Liver (tissue), 8 donors: ENCODE measurements at regions not wholly inside any gene's neighbourhood (a gene's known extent, or its start where the extent isn't known, plus 50 kb on each side); places are given as distances from the start of the nearest gene placed in this dataset.

Source experiments
- DNase-seq: peaks from one replicate; pipeline ENCODE4 v3.0.0-alpha.2; 2017; ENCODE audit warnings: low spot score
- H3K27ac ChIP-seq, 2 donors: one replicate each; pipeline ENCODE4 v1.7.0; 2013; ENCODE audit warnings: inconsistent platforms in 2 of 2, low read length in 2 of 2, control low read depth in 1 of 2, low read depth in 1 of 2, mild to moderate bottlenecking in 1 of 2
- H3K27me3 ChIP-seq, 4 donors: one replicate each; pipeline versions ENCODE4 v1.6.1 to v1.7.0; 2013; ENCODE audit warnings: low read length in 3 of 4, inconsistent platforms in 1 of 4, mild to moderate bottlenecking in 1 of 4, moderate library complexity in 1 of 4; ENCODE audit not compliant: control insufficient read depth in 4 of 4, insufficient read depth in 4 of 4
- H3K36me3 ChIP-seq, 4 donors: one replicate each; pipeline versions ENCODE4 v1.6.1 to v1.7.0; 2013; ENCODE audit warnings: low read length in 3 of 4, mild to moderate bottlenecking in 3 of 4, low read depth in 1 of 4, moderate library complexity in 1 of 4; ENCODE audit not compliant: control insufficient read depth in 4 of 4, insufficient read depth in 3 of 4
- H3K4me1 ChIP-seq, 4 donors: one replicate each; pipeline versions ENCODE4 v1.6.1 to v1.7.0; 2013; ENCODE audit warnings: low read length in 3 of 4, mild to moderate bottlenecking in 3 of 4, moderate library complexity in 1 of 4; ENCODE audit not compliant: control insufficient read depth in 4 of 4, insufficient read depth in 4 of 4
- H3K4me3 ChIP-seq, 3 donors: one replicate each; pipeline versions ENCODE4 v1.6.1 to v1.7.0; 2013; ENCODE audit warnings: low read length in 3 of 3, control low read depth in 1 of 3, low read depth in 1 of 3, mild to moderate bottlenecking in 1 of 3
- H3K9ac ChIP-seq, 2 donors: one replicate each; pipeline ENCODE4 v1.7.0; 2013; ENCODE audit warnings: low read length in 2 of 2, mild to moderate bottlenecking in 2 of 2, moderate library complexity in 2 of 2, control low read depth in 1 of 2, low read depth in 1 of 2
- H3K9me3 ChIP-seq, 4 donors: one replicate each; pipeline versions ENCODE4 v1.6.1 to v1.7.0; 2013; ENCODE audit warnings: low read length in 3 of 4; ENCODE audit not compliant: control insufficient read depth in 4 of 4
- FOXA1 ChIP-seq: IDR thresholded peaks from 2 replicates; pipeline ENCODE4 v1.6.1; 2016; ENCODE audit warnings: antibody characterized with exemption
- FOXA2 ChIP-seq: IDR thresholded peaks from 2 replicates; pipeline ENCODE4 v1.6.1; 2016; ENCODE audit warnings: antibody characterized with exemption
- GABPA ChIP-seq, 2 donors: IDR thresholded peaks in 1 of 2; conservative IDR thresholded peaks in 1 of 2; 2 replicates each; pipeline ENCODE4 v1.6.1; 2016; ENCODE audit warnings: antibody characterized with exemption in 2 of 2, mild to moderate bottlenecking in 1 of 2, moderate library complexity in 1 of 2
- HNF4A ChIP-seq, 2 donors: conservative IDR thresholded peaks; 2 replicates each; pipeline ENCODE4 v1.6.1; 2016; ENCODE audit warnings: antibody characterized with exemption in 2 of 2, mild to moderate bottlenecking in 2 of 2
- HNF4G ChIP-seq: IDR thresholded peaks from 2 replicates; pipeline ENCODE4 v1.6.1; 2016; ENCODE audit warnings: antibody characterized with exemption
- JUND ChIP-seq, 2 donors: IDR thresholded peaks; 2 replicates each; pipeline ENCODE4 v1.6.1; 2016; ENCODE audit warnings: antibody characterized with exemption in 2 of 2
- NR2F2 ChIP-seq: IDR thresholded peaks from 2 replicates; pipeline ENCODE4 v1.6.1; 2016; ENCODE audit warnings: antibody characterized with exemption
- RAD21 ChIP-seq, 2 donors: IDR thresholded peaks; 2 replicates each; pipeline ENCODE4 v1.6.1; 2016; ENCODE audit warnings: antibody characterized with exemption in 2 of 2, mild to moderate bottlenecking in 2 of 2
- REST ChIP-seq: IDR thresholded peaks from 2 replicates; pipeline ENCODE4 v1.6.1; 2016; ENCODE audit warnings: antibody characterized with exemption, mild to moderate bottlenecking
- SP1 ChIP-seq: IDR thresholded peaks from 2 replicates; pipeline ENCODE4 v1.6.1; 2018; ENCODE audit warnings: antibody characterized with exemption, mild to moderate bottlenecking
- TAF1 ChIP-seq: conservative IDR thresholded peaks from 2 replicates; pipeline ENCODE4 v1.6.1; 2016; ENCODE audit warnings: antibody characterized with exemption, mild to moderate bottlenecking
- YY1 ChIP-seq: IDR thresholded peaks from 2 replicates; pipeline ENCODE4 v1.6.1; 2016; ENCODE audit warnings: antibody characterized with exemption, mild to moderate bottlenecking
- WGBS: extraction: QIAGEN DNeasy Blood & Tissue Kit; methylation state at CpG from one replicate; pipeline ENCODE4 v1.1.7; 2013; 5-methylcytosine and 5-hydroxymethylcytosine counted together
- TF ChIP-seq, protein P1 (sequence below): fragments of 150-350 bp; IDR thresholded peaks from 2 replicates; pipeline ENCODE4 v1.5.1; 2017; ENCODE audit warnings: improper control_type of control experiment, low read depth, low read length; ENCODE audit not compliant: missing input control
- TF ChIP-seq, protein P2 (sequence below): IDR thresholded peaks from 2 replicates; pipeline ENCODE4 v1.6.1; 2016; ENCODE audit warnings: antibody characterized with exemption
- TF ChIP-seq, protein P3 (sequence below): IDR thresholded peaks from 2 replicates; pipeline ENCODE4 v1.6.1; 2016; ENCODE audit warnings: antibody characterized with exemption
- TF ChIP-seq, protein P4 (sequence below): IDR thresholded peaks from 2 replicates; pipeline ENCODE4 v1.6.1; 2016; ENCODE audit warnings: antibody characterized with exemption
- donor health status: healthy.
- donor health status: healthy.
- donor health status: healthy.
- donor health status: healthy.
- donor health status: healthy.

GRCh38 chr10:83990126-83990525 lies 149.2 kb upstream of the GHITM start:
- no peaks in the 10 kb centered on the region for H3K9me3 ChIP-seq
- H3K36me3 ChIP-seq, result no peaks in the 10 kb centered on the region
- TF ChIP-seq JUND (IDR thresholded peaks at IDR 0.05) (no peak), YY1 (no peak), FOXA2 (no peak), HNF4A (conservative IDR thresholded peaks at IDR 0.05) (no peak), FOXA1 (no peak), REST (no peak), TAF1 (no peak), SP1 (no peak), NR2F2 (no peak), RAD21 (IDR thresholded peaks at IDR 0.05) (no peak), GABPA (IDR thresholded peaks at IDR 0.05 in 1 of 2, conservative IDR thresholded peaks at IDR 0.05 in 1 of 2) (no peak)
- TF ChIP-seq, protein P1, sequence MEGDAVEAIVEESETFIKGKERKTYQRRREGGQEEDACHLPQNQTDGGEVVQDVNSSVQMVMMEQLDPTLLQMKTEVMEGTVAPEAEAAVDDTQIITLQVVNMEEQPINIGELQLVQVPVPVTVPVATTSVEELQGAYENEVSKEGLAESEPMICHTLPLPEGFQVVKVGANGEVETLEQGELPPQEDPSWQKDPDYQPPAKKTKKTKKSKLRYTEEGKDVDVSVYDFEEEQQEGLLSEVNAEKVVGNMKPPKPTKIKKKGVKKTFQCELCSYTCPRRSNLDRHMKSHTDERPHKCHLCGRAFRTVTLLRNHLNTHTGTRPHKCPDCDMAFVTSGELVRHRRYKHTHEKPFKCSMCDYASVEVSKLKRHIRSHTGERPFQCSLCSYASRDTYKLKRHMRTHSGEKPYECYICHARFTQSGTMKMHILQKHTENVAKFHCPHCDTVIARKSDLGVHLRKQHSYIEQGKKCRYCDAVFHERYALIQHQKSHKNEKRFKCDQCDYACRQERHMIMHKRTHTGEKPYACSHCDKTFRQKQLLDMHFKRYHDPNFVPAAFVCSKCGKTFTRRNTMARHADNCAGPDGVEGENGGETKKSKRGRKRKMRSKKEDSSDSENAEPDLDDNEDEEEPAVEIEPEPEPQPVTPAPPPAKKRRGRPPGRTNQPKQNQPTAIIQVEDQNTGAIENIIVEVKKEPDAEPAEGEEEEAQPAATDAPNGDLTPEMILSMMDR, result no peak
- TF ChIP-seq, protein P2, sequence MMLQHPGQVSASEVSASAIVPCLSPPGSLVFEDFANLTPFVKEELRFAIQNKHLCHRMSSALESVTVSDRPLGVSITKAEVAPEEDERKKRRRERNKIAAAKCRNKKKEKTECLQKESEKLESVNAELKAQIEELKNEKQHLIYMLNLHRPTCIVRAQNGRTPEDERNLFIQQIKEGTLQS, result no peak
- TF ChIP-seq, protein P3, sequence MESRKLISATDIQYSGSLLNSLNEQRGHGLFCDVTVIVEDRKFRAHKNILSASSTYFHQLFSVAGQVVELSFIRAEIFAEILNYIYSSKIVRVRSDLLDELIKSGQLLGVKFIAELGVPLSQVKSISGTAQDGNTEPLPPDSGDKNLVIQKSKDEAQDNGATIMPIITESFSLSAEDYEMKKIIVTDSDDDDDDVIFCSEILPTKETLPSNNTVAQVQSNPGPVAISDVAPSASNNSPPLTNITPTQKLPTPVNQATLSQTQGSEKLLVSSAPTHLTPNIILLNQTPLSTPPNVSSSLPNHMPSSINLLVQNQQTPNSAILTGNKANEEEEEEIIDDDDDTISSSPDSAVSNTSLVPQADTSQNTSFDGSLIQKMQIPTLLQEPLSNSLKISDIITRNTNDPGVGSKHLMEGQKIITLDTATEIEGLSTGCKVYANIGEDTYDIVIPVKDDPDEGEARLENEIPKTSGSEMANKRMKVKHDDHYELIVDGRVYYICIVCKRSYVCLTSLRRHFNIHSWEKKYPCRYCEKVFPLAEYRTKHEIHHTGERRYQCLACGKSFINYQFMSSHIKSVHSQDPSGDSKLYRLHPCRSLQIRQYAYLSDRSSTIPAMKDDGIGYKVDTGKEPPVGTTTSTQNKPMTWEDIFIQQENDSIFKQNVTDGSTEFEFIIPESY, result no peak
- TF ChIP-seq, protein P4, sequence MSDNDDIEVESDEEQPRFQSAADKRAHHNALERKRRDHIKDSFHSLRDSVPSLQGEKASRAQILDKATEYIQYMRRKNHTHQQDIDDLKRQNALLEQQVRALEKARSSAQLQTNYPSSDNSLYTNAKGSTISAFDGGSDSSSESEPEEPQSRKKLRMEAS, result no peak
- DNase-seq, result no peak
- no peak overlapping the region for H3K4me3 ChIP-seq
- no peak overlapping the region for H3K9ac ChIP-seq
- H3K27ac ChIP-seq, result no peak overlapping the region
- H3K4me1 ChIP-seq, result peaks cover 0 to 2% (median 0%) of the 10 kb centered on the region in 4 donors
- no peaks in the 10 kb centered on the region for H3K27me3 ChIP-seq
- WGBS, result 78% methylated on average over 3 of the region's 3 CpGs

DNA sequence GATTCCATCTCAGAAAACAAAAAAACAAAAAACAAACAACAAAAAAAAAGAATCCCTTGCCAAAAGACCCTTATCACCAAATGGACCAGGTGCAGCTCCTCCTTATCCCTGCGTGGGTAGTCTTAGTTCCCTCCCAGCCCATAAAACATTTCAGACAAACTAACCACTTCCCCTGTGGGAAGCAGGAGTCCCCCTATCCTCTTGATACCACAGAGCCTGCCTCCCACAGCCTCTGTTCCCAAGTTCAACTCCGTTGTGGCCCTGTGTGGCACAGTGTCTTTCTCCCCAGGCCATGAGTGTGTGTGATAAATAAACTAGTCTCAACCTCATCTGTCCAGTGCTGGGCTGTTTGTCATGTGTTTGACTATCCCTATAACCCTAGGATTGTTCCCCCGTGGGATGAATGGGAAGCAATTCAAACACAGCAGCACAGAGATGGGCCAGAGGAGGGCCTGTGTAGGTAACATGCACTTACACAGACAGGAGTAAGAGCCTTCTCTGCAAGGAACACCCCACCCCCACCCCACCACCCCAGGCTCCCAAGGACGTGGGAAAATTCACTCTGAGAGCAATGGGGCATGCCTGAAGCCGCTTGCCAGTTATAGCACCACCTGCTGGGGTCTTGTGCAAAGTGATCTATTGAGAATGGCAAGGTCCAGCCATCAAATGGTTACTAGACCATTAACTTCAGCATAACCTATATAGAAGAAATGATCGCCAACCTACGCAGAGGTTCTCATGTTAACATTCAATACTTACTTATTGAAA lies 147.1 kb upstream of the GHITM start:
- no peak for DNase-seq
- Histone ChIP-seq H3K27ac (no peak overlapping the region), H3K4me1 (peaks cover 0 to 2% (median 0%) of the 10 kb centered on the region in 4 donors), H3K36me3 (no peaks in the 10 kb centered on the region), H3K4me3 (no peak overlapping the region), H3K27me3 (no peaks in the 10 kb centered on the region), H3K9me3 (no peaks in the 10 kb centered on the region), H3K9ac (no peak overlapping the region)
- peak in 1 of 2 donors; percentile 50 for TF ChIP-seq RAD21 (IDR thresholded peaks at IDR 0.05)
- no peak for TF ChIP-seq HNF4G
- no peak for TF ChIP-seq SP1
- 59% methylated on average over 7 of the region's 7 CpGs for WGBS
